GM13976 (cell line): ENCODE measurements at regions not wholly inside any gene's neighbourhood (a gene's known extent, or its start where the extent isn't known, plus 50 kb on each side); places are given as distances from the start of the nearest gene placed in this dataset.

ENCODE experiments used
- DNase-seq: peaks from one replicate; pipeline ENCODE4 v3.0.0; 2012; ENCODE audit warnings: low spot score
- in situ Hi-C: fragments of 300-500 bp; cut with MboI; formaldehyde crosslinking; loops from one replicate; pipeline ENCODE4 v1.12.0; 2022; ENCODE audit warnings: low sequenced_read_pairs, mixed read lengths, inconsistent platforms; ENCODE audit not compliant: unreplicated experiment
- TF ChIP-seq, protein P1 (sequence below): IDR thresholded peaks from 2 replicates; pipeline ENCODE4 v1.5.1; 2012; ENCODE audit warnings: borderline replicate concordance, mild to moderate bottlenecking; ENCODE audit not compliant: insufficient read depth; ENCODE audit errors: extremely low read depth, missing control alignments, control extremely low read depth

DNA sequence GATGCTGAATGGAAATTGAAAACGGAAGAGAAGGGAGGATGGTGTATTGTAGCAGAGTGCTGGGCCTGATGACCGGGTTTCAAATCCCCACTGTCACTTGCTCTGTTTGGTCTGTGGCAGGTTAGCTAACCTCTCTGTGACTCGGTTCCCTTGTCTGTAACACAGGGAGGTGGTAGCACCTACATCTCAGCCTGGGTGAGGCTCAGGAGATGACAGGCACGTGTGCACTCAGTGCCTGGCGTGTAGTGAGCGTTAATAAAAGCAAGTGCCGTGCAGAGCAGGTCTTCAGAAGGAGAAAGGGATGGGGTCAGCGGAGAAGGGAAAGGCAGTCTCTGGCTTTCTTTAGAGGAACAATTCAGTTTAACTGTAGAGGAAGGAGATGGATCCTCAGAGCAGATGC lies 125.5 kb upstream of the SMIM21 start:
- TF ChIP-seq, protein P1, sequence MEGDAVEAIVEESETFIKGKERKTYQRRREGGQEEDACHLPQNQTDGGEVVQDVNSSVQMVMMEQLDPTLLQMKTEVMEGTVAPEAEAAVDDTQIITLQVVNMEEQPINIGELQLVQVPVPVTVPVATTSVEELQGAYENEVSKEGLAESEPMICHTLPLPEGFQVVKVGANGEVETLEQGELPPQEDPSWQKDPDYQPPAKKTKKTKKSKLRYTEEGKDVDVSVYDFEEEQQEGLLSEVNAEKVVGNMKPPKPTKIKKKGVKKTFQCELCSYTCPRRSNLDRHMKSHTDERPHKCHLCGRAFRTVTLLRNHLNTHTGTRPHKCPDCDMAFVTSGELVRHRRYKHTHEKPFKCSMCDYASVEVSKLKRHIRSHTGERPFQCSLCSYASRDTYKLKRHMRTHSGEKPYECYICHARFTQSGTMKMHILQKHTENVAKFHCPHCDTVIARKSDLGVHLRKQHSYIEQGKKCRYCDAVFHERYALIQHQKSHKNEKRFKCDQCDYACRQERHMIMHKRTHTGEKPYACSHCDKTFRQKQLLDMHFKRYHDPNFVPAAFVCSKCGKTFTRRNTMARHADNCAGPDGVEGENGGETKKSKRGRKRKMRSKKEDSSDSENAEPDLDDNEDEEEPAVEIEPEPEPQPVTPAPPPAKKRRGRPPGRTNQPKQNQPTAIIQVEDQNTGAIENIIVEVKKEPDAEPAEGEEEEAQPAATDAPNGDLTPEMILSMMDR, result no peak
- in situ Hi-C loops, result no loop called here
- DNase-seq, result no peak

GRCh38 chr18:75551071-75551470 lies 123.6 kb upstream of the SMIM21 start:
- in situ Hi-C loops, result no loop called here
- TF ChIP-seq, protein P1, result no peak
- DNase-seq, result no peak

GRCh38 chr18:75548353-75548905 lies 120.9 kb upstream of the SMIM21 start:
- no peak for DNase-seq
- in situ Hi-C loops, result no loop called here
- TF ChIP-seq, protein P1, result no peak

DNA sequence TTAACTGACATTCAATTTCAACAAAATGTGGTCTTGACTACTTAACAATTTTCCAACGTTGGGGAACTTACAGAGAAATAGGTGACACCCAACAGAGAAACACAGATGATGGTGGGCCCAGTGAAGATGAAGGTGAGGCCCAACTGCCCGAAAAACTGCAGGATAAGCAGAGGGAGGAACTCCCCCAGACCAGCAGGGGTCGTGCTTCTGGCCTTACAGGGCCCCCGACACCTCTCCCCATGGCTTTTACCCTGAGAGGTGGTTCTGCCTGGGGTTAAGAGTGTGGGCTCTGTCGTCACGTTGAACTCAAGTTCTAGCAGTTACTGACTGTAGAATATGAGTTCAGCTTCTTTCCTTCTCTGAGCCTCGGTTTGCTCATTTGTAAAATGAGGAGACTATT lies 119.5 kb upstream of the SMIM21 start:
- TF ChIP-seq, protein P1, result peak; percentile 12
- no peak for DNase-seq
- in situ Hi-C loops, result no loop called here

DNA sequence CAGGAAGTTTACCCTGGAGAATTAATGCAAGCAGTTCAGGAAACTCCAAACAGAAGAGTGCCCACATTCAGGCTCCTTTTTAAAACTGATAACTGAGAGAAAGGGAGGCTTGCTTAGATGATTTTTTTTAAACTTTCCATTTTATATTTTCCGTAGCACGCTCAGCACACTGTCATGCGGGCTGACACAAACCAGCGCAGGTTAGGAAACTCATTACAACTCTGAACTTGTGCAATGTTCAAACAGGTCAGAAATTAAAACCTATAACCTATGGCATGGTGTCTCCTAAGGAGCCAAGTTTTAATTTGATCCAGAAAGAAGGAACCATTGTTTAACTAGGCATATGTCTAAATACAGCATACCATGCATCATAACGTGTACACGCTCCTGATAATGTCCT lies 117.7 kb upstream of the SMIM21 start:
- in situ Hi-C loops, result no loop called here
- no peak for DNase-seq
- TF ChIP-seq, protein P1, result no peak

DNA sequence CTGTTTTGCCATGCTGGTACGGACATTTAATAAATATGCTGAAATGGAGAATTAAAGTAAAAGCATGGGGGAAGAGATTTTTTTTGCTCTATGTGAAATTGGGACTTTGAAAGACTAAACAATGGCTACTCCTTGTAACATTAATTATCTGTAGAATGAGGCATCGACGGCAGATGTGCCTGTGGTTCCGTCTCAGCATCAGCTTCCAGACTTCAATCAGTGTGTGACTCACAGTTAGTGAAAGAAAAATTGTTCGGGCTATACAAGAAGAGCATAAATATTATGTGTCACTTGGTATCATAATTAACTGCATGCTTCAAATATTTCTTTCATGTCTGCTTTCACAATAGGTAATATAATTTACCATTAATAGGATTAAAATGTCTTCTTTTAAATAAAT lies 117.0 kb upstream of the SMIM21 start:
- in situ Hi-C loops, result no loop called here
- TF ChIP-seq, protein P1, result no peak
- DNase-seq, result no peak
